Neuronal stem cell (in vitro differentiated cells): ENCODE measurements at regions not wholly inside any gene's neighbourhood (a gene's known extent, or its start where the extent isn't known, plus 50 kb on each side); places are given as distances from the start of the nearest gene placed in this dataset.

ENCODE experiments used
- DNase-seq: peaks from one replicate; pipeline ENCODE4 v3.0.0-alpha.2; 2013; ENCODE audit warnings: low spot score
- H2AFZ ChIP-seq: one replicate; pipeline ENCODE4 v1.6.1; 2013; ENCODE audit warnings: mild to moderate bottlenecking, low read length, inconsistent platforms
- H2AK5ac ChIP-seq: 2 replicates; pipeline ENCODE4 v1.6.1; 2013; ENCODE audit warnings: low read depth, mild to moderate bottlenecking, inconsistent platforms, low read length, moderate library complexity, mixed read lengths
- H2BK120ac ChIP-seq: 2 replicates; pipeline ENCODE4 v1.6.1; 2013; ENCODE audit warnings: low read depth, mild to moderate bottlenecking, inconsistent platforms, low read length, moderate library complexity, mixed read lengths
- H2BK12ac ChIP-seq: one replicate; pipeline ENCODE4 v1.6.1; 2013; ENCODE audit warnings: low read length, inconsistent platforms
- H2BK15ac ChIP-seq: 2 replicates; pipeline ENCODE4 v1.6.1; 2013; ENCODE audit warnings: mild to moderate bottlenecking, low read length, inconsistent platforms, mixed read lengths
- H2BK5ac ChIP-seq: one replicate; pipeline ENCODE4 v1.6.1; 2013; ENCODE audit warnings: inconsistent platforms, mild to moderate bottlenecking, low read length, moderate library complexity
- H3K14ac ChIP-seq: one replicate; pipeline ENCODE4 v1.6.1; 2013; ENCODE audit warnings: low read length, inconsistent platforms
- H3K18ac ChIP-seq: 2 replicates; pipeline ENCODE4 v1.6.1; 2013; ENCODE audit warnings: low read length, inconsistent platforms
- H3K23ac ChIP-seq: 2 replicates; pipeline ENCODE4 v1.6.1; 2013; ENCODE audit warnings: low read depth, mild to moderate bottlenecking, mixed read lengths, low read length, inconsistent platforms; ENCODE audit not compliant: poor library complexity
- H3K27ac ChIP-seq: replicated peaks from 3 replicates; pipeline ENCODE4 v1.5.1; 2013; ENCODE audit warnings: low read length, inconsistent platforms
- H3K27me3 ChIP-seq, 3 experiments: 2 replicates each; pipeline ENCODE4 v1.6.1; 2013; ENCODE audit warnings: low read length in 3 of 3, mild to moderate bottlenecking in 2 of 3, inconsistent platforms in 1 of 3, low read depth in 1 of 3, mixed read lengths in 1 of 3, moderate library complexity in 1 of 3; ENCODE audit not compliant: control insufficient read depth in 3 of 3, insufficient read depth in 3 of 3
- H3K36me3 ChIP-seq, 2 donors: replicated peaks in 1 of 2; 2 replicates each; pipeline ENCODE4 v1.6.1; 2013; ENCODE audit warnings: low read length in 2 of 2; ENCODE audit not compliant: control insufficient read depth in 2 of 2, insufficient read depth in 2 of 2
- H3K4ac ChIP-seq: 2 replicates; pipeline ENCODE4 v1.6.1; 2013; ENCODE audit warnings: inconsistent platforms, mild to moderate bottlenecking, low read length, moderate library complexity
- H3K4me1 ChIP-seq, 2 donors: 1 replicate in 1 of 2; 2 replicates in 1 of 2; pipeline ENCODE4 v1.6.1; 2013; ENCODE audit warnings: low read length in 2 of 2, low read depth in 1 of 2; ENCODE audit not compliant: control insufficient read depth in 2 of 2, insufficient read depth in 1 of 2
- H3K4me2 ChIP-seq: one replicate; pipeline ENCODE4 v1.6.1; 2013; ENCODE audit warnings: mild to moderate bottlenecking, low read length, inconsistent platforms; ENCODE audit not compliant: insufficient read depth, poor library complexity, severe bottlenecking
- H3K4me3 ChIP-seq, 2 donors: 2 replicates each; pipeline ENCODE4 v1.5.1; 2013; ENCODE audit warnings: low read length in 2 of 2, mild to moderate bottlenecking in 2 of 2, inconsistent platforms in 1 of 2, moderate library complexity in 1 of 2
- H3K79me1 ChIP-seq: one replicate; pipeline ENCODE4 v1.6.1; 2013; ENCODE audit warnings: low read depth, mild to moderate bottlenecking, inconsistent platforms, low read length, moderate library complexity
- H3K9ac ChIP-seq: one replicate; pipeline ENCODE4 v1.6.1; 2013; ENCODE audit warnings: mild to moderate bottlenecking, low read depth, low read length, inconsistent platforms; ENCODE audit not compliant: poor library complexity
- H3K9me3 ChIP-seq, 2 donors: replicated peaks in 1 of 2; 2 replicates each; pipeline versions ENCODE3 to v1.6.1; 2013; ENCODE audit warnings: low read length in 2 of 2, mild to moderate bottlenecking in 2 of 2, inconsistent platforms in 1 of 2, low read depth in 1 of 2, mixed read lengths in 1 of 2, moderate library complexity in 1 of 2; ENCODE audit not compliant: control insufficient read depth in 2 of 2, insufficient read depth in 1 of 2
- H4K8ac ChIP-seq: one replicate; pipeline ENCODE4 v1.6.1; 2013; ENCODE audit warnings: low read depth, mild to moderate bottlenecking, inconsistent platforms, low read length, moderate library complexity
- H4K91ac ChIP-seq: one replicate; pipeline ENCODE4 v1.6.1; 2013; ENCODE audit warnings: low read length, low read depth, mild to moderate bottlenecking, inconsistent platforms; ENCODE audit not compliant: poor library complexity
- WGBS, 2 donors: extraction: QIAGEN DNeasy Blood & Tissue Kit; methylation state at CpG; one replicate each; pipeline ENCODE4 v1.1.7; 2013; ENCODE audit warnings: missing lambda C conversion rate in 2 of 2, mixed read lengths in 1 of 2; ENCODE audit not compliant: insufficient read length in 2 of 2, insufficient replicate concordance in 1 of 2; ENCODE audit errors: extremely low coverage in 2 of 2; 5-methylcytosine and 5-hydroxymethylcytosine counted together

- no peak overlapping the region for H4K91ac ChIP-seq
- H4K8ac ChIP-seq, result no peak overlapping the region
- H2BK15ac ChIP-seq, result no peak overlapping the region
- peaks cover 0 to 3% (median 0%) of the 10 kb centered on the region in 3 experiments for H3K27me3 ChIP-seq
- no peak overlapping the region for H2BK12ac ChIP-seq
- H3K4me1 ChIP-seq, result no peaks in the 10 kb centered on the region
- H3K4ac ChIP-seq, result no peak overlapping the region
- H2BK120ac ChIP-seq, result no peak overlapping the region
- no peaks in the 10 kb centered on the region for H3K36me3 ChIP-seq
- H2AFZ ChIP-seq, result no peak overlapping the region
- no peak overlapping the region for H2AK5ac ChIP-seq
- H3K27ac ChIP-seq, result no peak overlapping the region
- no peak overlapping the region for H3K9ac ChIP-seq
- H3K14ac ChIP-seq, result no peak overlapping the region
- H3K23ac ChIP-seq, result no peak overlapping the region
- no peak overlapping the region for H2BK5ac ChIP-seq
- no peaks in the 10 kb centered on the region for H3K9me3 ChIP-seq
- no peak for DNase-seq
- WGBS, 2 donors, result no CpG with 5 or more reads among the region's 2 CpGs
- no peaks in the 10 kb centered on the region for H3K79me1 ChIP-seq
- H3K18ac ChIP-seq, result no peak overlapping the region
- H3K4me3 ChIP-seq, result no peak overlapping the region
- H3K4me2 ChIP-seq, result no peak overlapping the region
Measured at GRCh38 chr5:75916144-75916543, 167.0 kb upstream of the SV2C start.

GRCh38 chr5:75909223-75909622 lies 174.0 kb upstream of the SV2C start:
- no peaks in the 10 kb centered on the region for H3K9me3 ChIP-seq
- no CpG with 5 or more reads among the region's 1 CpG for WGBS, 2 donors

GRCh38 chr5:75907651-75908050 lies 175.5 kb upstream of the SV2C start:
- H3K9me3 ChIP-seq, result peaks cover 0 to 2% of the 10 kb centered on the region in 2 donors
- no peak overlapping the region for H3K23ac ChIP-seq
- no peak overlapping the region for H3K4me3 ChIP-seq
- H2AFZ ChIP-seq, result no peak overlapping the region
- H4K91ac ChIP-seq, result no peak overlapping the region
- H3K4ac ChIP-seq, result no peak overlapping the region
- H3K79me1 ChIP-seq, result no peaks in the 10 kb centered on the region
- H3K4me1 ChIP-seq, result no peaks in the 10 kb centered on the region
- DNase-seq, result no peak
- no peak overlapping the region for H2BK5ac ChIP-seq
- H2BK120ac ChIP-seq, result no peak overlapping the region
- H3K4me2 ChIP-seq, result no peak overlapping the region
- H4K8ac ChIP-seq, result no peak overlapping the region
- no peak overlapping the region for H2BK15ac ChIP-seq
- no peaks in the 10 kb centered on the region for H3K36me3 ChIP-seq
- H2AK5ac ChIP-seq, result no peak overlapping the region
- H3K27me3 ChIP-seq, result no peaks in the 10 kb centered on the region
- no peak overlapping the region for H3K14ac ChIP-seq
- H3K27ac ChIP-seq, result no peak overlapping the region
- no peak overlapping the region for H3K9ac ChIP-seq
- H2BK12ac ChIP-seq, result no peak overlapping the region
- no CpG with 5 or more reads among the region's 4 CpGs for WGBS, 2 donors
- H3K18ac ChIP-seq, result no peak overlapping the region

More at GRCh38 chr5:75909223-75909622, 174.0 kb upstream of the SV2C start:
- no peak overlapping the region for H3K9ac ChIP-seq
- no peak overlapping the region for H3K4me2 ChIP-seq
- H4K8ac ChIP-seq, result no peak overlapping the region
- H3K79me1 ChIP-seq, result no peaks in the 10 kb centered on the region
- no peak overlapping the region for H3K4ac ChIP-seq
- H3K23ac ChIP-seq, result no peak overlapping the region
- H3K14ac ChIP-seq, result no peak overlapping the region
- no peak overlapping the region for H2AK5ac ChIP-seq
- no peak overlapping the region for H2BK15ac ChIP-seq
- H2BK120ac ChIP-seq, result no peak overlapping the region
- H3K18ac ChIP-seq, result no peak overlapping the region
- no peak overlapping the region for H4K91ac ChIP-seq
- no peak overlapping the region for H2BK12ac ChIP-seq
- H3K36me3 ChIP-seq, result no peaks in the 10 kb centered on the region
- H3K27ac ChIP-seq, result no peak overlapping the region
- no peak overlapping the region for H3K4me3 ChIP-seq
- no peaks in the 10 kb centered on the region for H3K27me3 ChIP-seq
- no peak overlapping the region for H2AFZ ChIP-seq
- H3K4me1 ChIP-seq, result no peaks in the 10 kb centered on the region
- DNase-seq, result no peak
- H2BK5ac ChIP-seq, result no peak overlapping the region

- no peak overlapping the region for H3K4ac ChIP-seq
Measured at GRCh38 chr5:75894482-75894881, 177.2 kb upstream of the POC5 start.

More at GRCh38 chr5:75894482-75894881, 177.2 kb upstream of the POC5 start:
- H3K27me3 ChIP-seq, result no peaks in the 10 kb centered on the region
- H3K18ac ChIP-seq, result no peak overlapping the region
- DNase-seq, result no peak
- no peak overlapping the region for H3K27ac ChIP-seq
- H2BK12ac ChIP-seq, result no peak overlapping the region
- no peak overlapping the region for H3K4me2 ChIP-seq
- H4K91ac ChIP-seq, result no peak overlapping the region
- H3K36me3 ChIP-seq, result no peaks in the 10 kb centered on the region
- no CpG with 5 or more reads among the region's 1 CpG for WGBS, 2 donors
- H2BK120ac ChIP-seq, result no peak overlapping the region
- H3K23ac ChIP-seq, result no peak overlapping the region
- no peaks in the 10 kb centered on the region for H3K79me1 ChIP-seq
- no peak overlapping the region for H3K14ac ChIP-seq
- H3K4me3 ChIP-seq, result no peak overlapping the region
- H2AFZ ChIP-seq, result no peak overlapping the region
- no peak overlapping the region for H4K8ac ChIP-seq
- H3K9me3 ChIP-seq, result peaks cover 0 to 3% of the 10 kb centered on the region in 2 donors
- no peaks in the 10 kb centered on the region for H3K4me1 ChIP-seq
- no peak overlapping the region for H2AK5ac ChIP-seq
- no peak overlapping the region for H2BK5ac ChIP-seq
- no peak overlapping the region for H3K9ac ChIP-seq
- no peak overlapping the region for H2BK15ac ChIP-seq
